ENCODE measurements at regions not wholly inside any gene's neighbourhood (a gene's known extent, or its start where the extent isn't known, plus 50 kb on each side); places are given as distances from the start of the nearest gene placed in this dataset.

DNA sequence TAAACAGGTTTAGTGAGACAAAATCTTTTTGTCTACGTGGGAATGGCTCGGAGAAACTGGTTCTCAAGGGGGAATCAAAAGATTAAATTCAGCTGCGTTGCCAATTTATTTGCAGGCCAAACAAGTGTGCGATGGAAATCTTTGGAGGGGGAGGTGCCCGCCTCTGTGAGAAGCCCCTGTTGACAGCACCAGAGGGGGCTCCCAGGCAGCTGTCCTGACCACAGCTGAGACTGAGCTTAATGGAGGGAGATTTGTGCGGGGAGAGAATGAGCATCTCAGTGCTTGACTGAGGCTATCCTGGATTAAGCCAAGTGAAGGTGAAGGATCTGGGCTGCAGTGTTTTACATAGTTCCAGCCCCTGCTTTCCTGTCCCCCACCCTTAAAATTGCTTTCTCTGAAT lies 169.7 kb downstream of the ATG4C start:
- no peak for TF ChIP-seq POLR2A (IDR thresholded peaks at IDR 0.05)
- TF ChIP-seq, protein P1, sequence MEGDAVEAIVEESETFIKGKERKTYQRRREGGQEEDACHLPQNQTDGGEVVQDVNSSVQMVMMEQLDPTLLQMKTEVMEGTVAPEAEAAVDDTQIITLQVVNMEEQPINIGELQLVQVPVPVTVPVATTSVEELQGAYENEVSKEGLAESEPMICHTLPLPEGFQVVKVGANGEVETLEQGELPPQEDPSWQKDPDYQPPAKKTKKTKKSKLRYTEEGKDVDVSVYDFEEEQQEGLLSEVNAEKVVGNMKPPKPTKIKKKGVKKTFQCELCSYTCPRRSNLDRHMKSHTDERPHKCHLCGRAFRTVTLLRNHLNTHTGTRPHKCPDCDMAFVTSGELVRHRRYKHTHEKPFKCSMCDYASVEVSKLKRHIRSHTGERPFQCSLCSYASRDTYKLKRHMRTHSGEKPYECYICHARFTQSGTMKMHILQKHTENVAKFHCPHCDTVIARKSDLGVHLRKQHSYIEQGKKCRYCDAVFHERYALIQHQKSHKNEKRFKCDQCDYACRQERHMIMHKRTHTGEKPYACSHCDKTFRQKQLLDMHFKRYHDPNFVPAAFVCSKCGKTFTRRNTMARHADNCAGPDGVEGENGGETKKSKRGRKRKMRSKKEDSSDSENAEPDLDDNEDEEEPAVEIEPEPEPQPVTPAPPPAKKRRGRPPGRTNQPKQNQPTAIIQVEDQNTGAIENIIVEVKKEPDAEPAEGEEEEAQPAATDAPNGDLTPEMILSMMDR (IDR thresholded peaks at IDR 0.05), result no peak

Measured in suprapubic skin (tissue), 3 donors.